C4-2B (cell line): ENCODE measurements at regions not wholly inside any gene's neighbourhood (a gene's known extent, or its start where the extent isn't known, plus 50 kb on each side); places are given as distances from the start of the nearest gene placed in this dataset.

Experiments
- H3K27ac ChIP-seq: fragments of 450-650 bp; 2 replicates; pipeline ENCODE4 v1.5.1; 2017
- CTCF ChIP-seq: fragments of 450-650 bp; conservative IDR thresholded peaks from 2 replicates; pipeline ENCODE4 v1.5.1; 2017; ENCODE audit warnings: mild to moderate bottlenecking
- ZFX ChIP-seq: fragments of 450-650 bp; IDR thresholded peaks from 2 replicates; pipeline ENCODE4 v1.6.1; 2017

DNA sequence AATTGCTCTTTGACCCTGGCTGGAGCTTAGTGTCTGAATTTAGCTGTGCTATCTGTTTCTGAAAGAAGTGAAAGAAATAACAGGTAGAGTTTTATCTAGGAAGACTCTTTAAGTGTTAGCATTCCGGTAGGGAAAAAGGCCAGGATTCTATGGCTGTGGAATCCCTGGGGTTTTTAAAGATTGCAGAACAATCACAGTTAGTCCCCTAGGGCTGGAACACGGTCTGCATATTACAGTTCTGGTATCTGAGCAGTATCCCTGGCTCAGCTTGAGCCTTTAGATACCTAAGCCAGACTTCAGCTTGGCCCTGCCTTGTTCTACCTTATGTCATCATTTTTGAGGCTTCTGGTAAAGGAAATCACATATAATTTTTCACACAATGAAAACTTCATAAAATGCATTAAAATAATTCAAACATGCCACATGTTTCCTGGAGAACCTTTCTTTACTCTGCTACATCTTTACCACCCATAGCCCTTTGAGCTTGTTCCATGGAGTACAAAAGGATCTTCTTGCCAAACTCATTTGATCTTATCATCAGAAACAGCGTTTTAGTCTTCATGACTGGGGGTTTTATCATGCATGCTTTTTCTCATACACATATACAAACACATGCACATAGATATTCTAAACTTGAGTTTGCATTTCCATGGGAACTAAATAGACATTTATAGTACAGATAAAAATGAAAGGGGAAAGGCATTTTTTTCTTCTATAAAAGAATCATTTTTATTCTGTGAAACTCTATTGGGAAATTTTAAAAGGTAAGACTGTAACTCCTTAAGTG lies 410.8 kb downstream of the CETN3 start:
- TF ChIP-seq CTCF (no peak), ZFX (no peak)
- no peak overlapping the region for H3K27ac ChIP-seq

DNA sequence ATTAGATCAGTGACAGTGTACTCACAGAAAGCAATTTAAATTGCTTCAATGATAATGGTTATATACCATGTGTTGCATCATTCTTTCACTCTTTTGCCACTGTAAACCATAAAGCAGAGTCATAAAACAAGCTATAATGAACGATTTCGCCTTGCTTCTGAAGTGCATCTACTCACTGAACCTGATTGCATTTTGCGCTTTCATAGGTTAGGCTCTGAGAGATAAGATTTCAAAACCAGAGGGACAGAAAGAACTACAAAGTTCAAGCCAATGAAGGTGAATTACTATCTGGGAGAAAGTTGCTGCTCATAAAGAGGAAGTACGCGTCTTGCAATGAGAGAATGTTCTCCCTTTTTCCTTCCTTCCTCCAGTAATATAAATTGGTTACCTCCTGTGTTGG lies 412.7 kb downstream of the CETN3 start:
- no peak overlapping the region for H3K27ac ChIP-seq
- TF ChIP-seq CTCF = no peak
- no peak for TF ChIP-seq ZFX

DNA sequence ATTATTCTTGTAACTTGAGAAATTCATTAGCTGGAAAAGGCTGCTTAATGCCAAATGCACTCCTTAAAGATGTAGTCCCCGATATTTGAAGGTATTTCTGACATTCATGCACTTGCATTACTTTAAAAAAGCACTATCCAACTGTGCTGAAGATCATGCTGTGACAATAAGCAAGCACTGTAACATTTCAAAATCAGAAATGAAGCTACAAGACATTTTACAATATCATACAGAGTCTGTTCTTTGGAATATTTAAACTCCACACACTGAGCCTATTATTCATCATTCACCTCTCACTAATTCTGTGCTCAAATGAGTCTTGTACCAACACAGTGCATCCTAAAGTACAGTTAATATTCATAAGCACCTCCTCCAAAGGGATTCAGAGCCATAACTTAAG lies 413.2 kb downstream of the CETN3 start:
- H3K27ac ChIP-seq = no peak overlapping the region
- TF ChIP-seq CTCF (no peak), ZFX (no peak)

DNA sequence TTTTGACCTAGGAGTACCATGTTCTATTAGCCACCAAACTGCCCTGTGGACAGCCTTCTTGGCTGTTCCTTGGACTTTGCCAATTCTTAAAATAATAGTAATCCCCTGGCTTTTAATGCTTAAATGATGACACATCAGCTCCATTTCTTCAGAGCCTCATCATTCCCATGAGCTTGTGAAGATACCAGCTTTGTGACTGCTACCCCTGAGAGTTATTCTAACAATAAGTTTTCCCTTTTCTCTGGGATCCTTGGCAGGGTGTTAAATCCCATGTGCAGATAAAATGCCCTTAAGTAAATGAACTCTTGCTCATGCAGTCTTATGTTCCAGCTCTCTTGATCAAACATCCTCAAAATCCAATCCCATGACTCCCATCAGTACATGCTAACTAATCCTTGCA lies 415.3 kb downstream of the CETN3 start:
- H3K27ac ChIP-seq = no peak overlapping the region
- TF ChIP-seq CTCF = no peak
- TF ChIP-seq ZFX = no peak

- TF ChIP-seq CTCF (no peak), ZFX (no peak)
- H3K27ac ChIP-seq = no peak overlapping the region
Observed at GRCh38 chr5:89992201-89992600, 417.4 kb downstream of the CETN3 start.

GRCh38 chr5:89991592-89991991 lies 418.0 kb downstream of the CETN3 start:
- H3K27ac ChIP-seq = no peak overlapping the region
- no peak for TF ChIP-seq ZFX
- TF ChIP-seq CTCF = no peak

DNA sequence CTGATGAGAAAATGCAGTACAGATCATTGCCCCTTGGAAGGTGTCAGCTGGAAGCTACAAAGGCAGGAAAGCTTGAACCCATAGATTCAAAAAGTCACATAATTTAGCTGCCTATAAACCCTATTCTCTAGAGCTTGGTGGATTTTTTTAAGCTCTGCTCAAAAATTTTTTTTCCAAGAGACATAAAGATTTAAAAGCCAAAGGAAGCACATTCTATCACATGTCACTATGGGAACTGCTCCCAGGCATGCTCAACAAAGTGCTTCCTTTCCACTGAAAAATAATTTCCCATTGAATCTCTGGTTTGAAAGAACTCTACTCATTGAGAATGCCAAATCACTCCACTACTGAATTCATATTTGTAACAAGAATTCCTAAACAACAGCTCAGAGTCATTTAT lies 419.8 kb downstream of the CETN3 start:
- TF ChIP-seq ZFX = no peak
- no peak for TF ChIP-seq CTCF
- H3K27ac ChIP-seq = no peak overlapping the region
